ENCODE measurements at regions not wholly inside any gene's neighbourhood (a gene's known extent, or its start where the extent isn't known, plus 50 kb on each side); places are given as distances from the start of the nearest gene placed in this dataset.

DNA sequence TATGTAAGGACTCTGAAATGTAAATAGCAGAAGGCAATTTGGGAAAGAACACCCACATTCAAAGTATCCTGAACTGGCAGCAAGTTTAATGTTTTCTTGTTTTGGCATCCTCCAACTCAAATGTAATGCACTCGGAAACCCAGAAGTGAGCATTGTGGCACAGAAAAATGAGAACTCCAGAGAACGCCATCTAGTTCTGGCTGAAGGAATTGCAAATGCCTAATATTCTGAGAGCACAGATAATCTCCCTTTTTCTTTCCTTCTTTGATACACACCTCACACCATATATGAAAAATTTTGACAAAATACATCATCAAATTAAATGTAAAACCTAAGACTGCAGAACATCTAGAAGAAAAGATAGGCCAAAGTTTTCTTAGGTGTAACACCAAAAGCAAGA lies 52.1 kb downstream of the PWWP3B start:
- DNase-seq, result no peak
- TF ChIP-seq EP300 (IDR thresholded peaks at IDR 0.05) (no peak), POLR2AphosphoS5 (IDR thresholded peaks at IDR 0.05) (no peak), POLR2A (IDR thresholded peaks at IDR 0.05) (no peak)
- TF ChIP-seq, protein P1, sequence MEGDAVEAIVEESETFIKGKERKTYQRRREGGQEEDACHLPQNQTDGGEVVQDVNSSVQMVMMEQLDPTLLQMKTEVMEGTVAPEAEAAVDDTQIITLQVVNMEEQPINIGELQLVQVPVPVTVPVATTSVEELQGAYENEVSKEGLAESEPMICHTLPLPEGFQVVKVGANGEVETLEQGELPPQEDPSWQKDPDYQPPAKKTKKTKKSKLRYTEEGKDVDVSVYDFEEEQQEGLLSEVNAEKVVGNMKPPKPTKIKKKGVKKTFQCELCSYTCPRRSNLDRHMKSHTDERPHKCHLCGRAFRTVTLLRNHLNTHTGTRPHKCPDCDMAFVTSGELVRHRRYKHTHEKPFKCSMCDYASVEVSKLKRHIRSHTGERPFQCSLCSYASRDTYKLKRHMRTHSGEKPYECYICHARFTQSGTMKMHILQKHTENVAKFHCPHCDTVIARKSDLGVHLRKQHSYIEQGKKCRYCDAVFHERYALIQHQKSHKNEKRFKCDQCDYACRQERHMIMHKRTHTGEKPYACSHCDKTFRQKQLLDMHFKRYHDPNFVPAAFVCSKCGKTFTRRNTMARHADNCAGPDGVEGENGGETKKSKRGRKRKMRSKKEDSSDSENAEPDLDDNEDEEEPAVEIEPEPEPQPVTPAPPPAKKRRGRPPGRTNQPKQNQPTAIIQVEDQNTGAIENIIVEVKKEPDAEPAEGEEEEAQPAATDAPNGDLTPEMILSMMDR (IDR thresholded peaks at IDR 0.05), result no peak
- Histone ChIP-seq H3K27me3 (no peaks in the 10 kb centered on the region), H3K4me3 (no peak overlapping the region), H3K9me3 (no peaks in the 10 kb centered on the region), H3K4me1 (no peaks in the 10 kb centered on the region), H3K27ac (no peak overlapping the region), H3K36me3 (no peaks in the 10 kb centered on the region)
- intact Hi-C loops (cut with DNase I), result no loop called here
- 11 to 45% methylated on average over 2 of the region's 2 CpGs for WGBS, 2 donors

DNA sequence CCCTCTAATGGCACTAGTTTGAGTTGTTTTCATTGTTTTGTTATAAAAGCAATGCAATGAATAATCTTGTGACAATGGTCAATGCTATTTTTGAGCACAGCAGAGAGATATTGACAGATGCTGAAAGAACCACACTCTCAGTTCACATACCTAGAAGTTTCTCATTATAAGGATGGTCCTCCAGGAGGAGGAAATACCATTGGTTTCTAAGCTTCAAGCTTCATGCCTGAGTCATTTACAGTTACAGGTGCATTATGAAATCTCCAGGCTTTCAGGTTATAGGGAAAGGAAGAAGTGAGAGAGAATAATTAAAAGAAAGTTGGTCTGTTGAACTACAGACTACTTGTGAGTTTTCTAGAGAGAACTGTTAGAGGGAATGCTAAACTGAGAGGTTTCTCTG lies 75.3 kb downstream of the PWWP3B start:
- Histone ChIP-seq H3K9me3 (no peaks in the 10 kb centered on the region), H3K27ac (no peak overlapping the region), H3K36me3 (no peaks in the 10 kb centered on the region), H3K4me3 (no peak overlapping the region), H3K27me3 (no peaks in the 10 kb centered on the region), H3K4me1 (no peaks in the 10 kb centered on the region)
- intact Hi-C loops (cut with DNase I), result no loop called here
- TF ChIP-seq POLR2AphosphoS5 (IDR thresholded peaks at IDR 0.05) (no peak), POLR2A (IDR thresholded peaks at IDR 0.05) (no peak)
- no peak for DNase-seq

DNA sequence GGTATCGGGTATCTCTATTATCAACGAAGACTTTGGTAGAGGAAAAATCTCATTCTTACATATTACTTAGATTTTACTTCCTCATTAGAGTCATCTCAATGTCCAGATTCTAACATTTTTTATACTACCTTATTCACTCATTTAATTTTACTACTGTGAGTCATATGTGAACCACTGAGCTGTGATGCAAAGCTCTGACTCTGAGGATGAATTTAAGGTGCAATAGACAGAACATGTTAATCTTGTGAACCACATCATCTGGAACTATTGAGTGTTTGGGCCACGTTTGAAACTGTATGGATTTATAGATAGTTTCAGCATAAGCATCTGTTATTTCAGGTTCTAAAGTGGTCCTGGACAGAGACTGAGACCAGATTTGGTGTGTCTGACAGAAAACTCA lies 78.4 kb downstream of the PWWP3B start:
- H3K4me1 ChIP-seq, result no peaks in the 10 kb centered on the region
- intact Hi-C loops (cut with DNase I), result no loop called here
- H3K27me3 ChIP-seq, result no peaks in the 10 kb centered on the region
- WGBS, 2 donors, result 63 to 68% methylated on average over 3 of the region's 3 CpGs
- TF ChIP-seq, protein P1 (IDR thresholded peaks at IDR 0.05), result no peak
- TF ChIP-seq POLR2AphosphoS5 (IDR thresholded peaks at IDR 0.05), result no peak
- TF ChIP-seq POLR2A (IDR thresholded peaks at IDR 0.05), result no peak
- TF ChIP-seq EP300 (IDR thresholded peaks at IDR 0.05), result no peak
- H3K36me3 ChIP-seq, result no peaks in the 10 kb centered on the region
- no peaks in the 10 kb centered on the region for H3K9me3 ChIP-seq
- no peak overlapping the region for H3K27ac ChIP-seq
- DNase-seq, result no peak
- no peak overlapping the region for H3K4me3 ChIP-seq

DNA sequence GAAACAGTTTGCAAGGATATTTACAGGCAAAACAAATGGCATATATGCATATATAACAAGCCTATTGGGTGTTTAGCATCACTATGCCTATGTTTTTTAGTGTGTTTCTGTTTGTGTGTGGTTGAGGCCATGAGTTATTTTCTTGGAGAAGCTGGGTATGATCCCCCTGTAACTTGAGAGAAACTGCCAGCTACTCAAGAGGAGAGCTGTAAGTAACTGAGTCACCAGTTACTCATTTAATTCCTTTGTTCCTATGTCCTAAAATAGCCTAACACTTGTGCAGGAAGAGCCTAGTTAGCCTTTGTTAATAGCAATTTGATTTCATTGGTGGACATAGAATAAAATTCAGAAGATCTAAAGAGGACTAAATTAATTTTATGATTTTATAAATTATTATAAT lies 79.1 kb downstream of the PWWP3B start:
- no peak overlapping the region for H3K27ac ChIP-seq
- intact Hi-C loops (cut with DNase I), result no loop called here
- no peaks in the 10 kb centered on the region for H3K4me1 ChIP-seq
- H3K9me3 ChIP-seq, result no peaks in the 10 kb centered on the region
- no peaks in the 10 kb centered on the region for H3K36me3 ChIP-seq
- no peak for DNase-seq
- no peaks in the 10 kb centered on the region for H3K27me3 ChIP-seq
- no peak overlapping the region for H3K4me3 ChIP-seq
- TF ChIP-seq POLR2AphosphoS5 (IDR thresholded peaks at IDR 0.05) (no peak), POLR2A (IDR thresholded peaks at IDR 0.05) (no peak), EP300 (IDR thresholded peaks at IDR 0.05) (no peak)
- TF ChIP-seq, protein P1 (IDR thresholded peaks at IDR 0.05), result no peak

DNA sequence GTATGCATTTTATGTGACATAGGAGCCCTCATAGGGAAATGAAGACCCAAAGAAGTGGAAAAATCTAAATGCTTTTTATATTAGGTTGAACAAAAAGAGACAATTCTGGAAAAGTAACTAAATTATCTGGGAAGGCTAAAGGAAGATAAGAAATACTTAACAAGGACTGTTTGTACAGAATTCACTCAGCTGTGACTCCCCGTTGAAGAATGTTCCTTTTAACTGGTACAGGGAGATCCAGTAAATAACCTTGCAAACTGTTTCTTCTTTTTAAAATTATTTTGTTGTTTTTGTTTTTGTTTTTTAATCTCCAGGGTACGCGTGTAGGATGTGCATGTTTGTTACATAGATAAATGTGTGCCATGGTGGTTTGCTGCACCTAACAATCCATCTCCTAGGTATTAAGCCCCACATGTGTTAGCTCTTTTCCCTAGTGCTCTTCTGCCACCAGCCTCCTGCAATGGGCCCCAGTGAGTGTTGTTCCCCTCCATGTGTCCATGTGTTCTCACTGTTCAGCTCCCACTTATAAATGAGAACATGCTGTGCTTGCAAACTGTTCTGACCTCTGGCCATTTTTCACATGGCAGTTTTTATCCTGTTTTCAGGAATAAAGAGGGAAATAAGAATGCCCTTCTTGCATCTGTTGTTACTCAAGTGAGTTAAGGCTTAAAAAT lies 81.7 kb downstream of the PWWP3B start:
- no peak for DNase-seq
- H3K36me3 ChIP-seq, result no peaks in the 10 kb centered on the region
- H3K9me3 ChIP-seq, result no peaks in the 10 kb centered on the region
- no peak overlapping the region for H3K27ac ChIP-seq
- H3K4me3 ChIP-seq, result no peak overlapping the region
- no peaks in the 10 kb centered on the region for H3K4me1 ChIP-seq
- TF ChIP-seq EP300 (IDR thresholded peaks at IDR 0.05) (no peak), POLR2A (IDR thresholded peaks at IDR 0.05) (no peak), POLR2AphosphoS5 (IDR thresholded peaks at IDR 0.05) (no peak)
- TF ChIP-seq, protein P1 (IDR thresholded peaks at IDR 0.05), result no peak
- intact Hi-C loops (cut with DNase I), result no loop called here
- 79 to 83% methylated on average over 3 of the region's 3 CpGs for WGBS, 2 donors
- H3K27me3 ChIP-seq, result no peaks in the 10 kb centered on the region

Measured in sigmoid colon (tissue), 6 donors.